ENCODE measurements at regions not wholly inside any gene's neighbourhood (a gene's known extent, or its start where the extent isn't known, plus 50 kb on each side); places are given as distances from the start of the nearest gene placed in this dataset.
"Not testable (repeated sequence)": the region's sequence is repeated elsewhere in the genome, so short reads cannot be mapped to it uniquely, and the experiment has no call there.

- Histone ChIP-seq H3K4me2 (ENCODE audit: extremely low read depth, insufficient read depth, low read length) (no peak overlapping the region), H3K79me2 (ENCODE audit: control insufficient read depth, insufficient read depth, low read length) (no peaks in the 10 kb centered on the region), H3K9me3 (ENCODE audit: control insufficient read depth, insufficient read depth, low read depth, low read length) (no peaks in the 10 kb centered on the region), H3K4me3 (replicated peaks in 1 of 4; ENCODE audit: control extremely low read depth in 1 of 4, insufficient read depth in 1 of 4, low read depth in 3 of 4, low read length in 4 of 4) (no peak overlapping the region), H4K20me1 (ENCODE audit: control insufficient read depth, extremely low read depth, insufficient read depth, low read length) (no peaks in the 10 kb centered on the region), H3K36me3 (ENCODE audit: control insufficient read depth, insufficient read depth, low read length) (no peaks in the 10 kb centered on the region), H3K4me1 (ENCODE audit: control insufficient read depth, extremely low read depth, insufficient read depth, low read length) (no peaks in the 10 kb centered on the region), H3K27ac (ENCODE audit: insufficient read depth, low read length) (no peak overlapping the region), H3K9ac (ENCODE audit: insufficient read depth, low read length) (no peak overlapping the region), H2AFZ (ENCODE audit: low read length) (no peak overlapping the region), H3K27me3 (ENCODE audit: control insufficient read depth, insufficient read depth, low read length) (no peaks in the 10 kb centered on the region)
- TF ChIP-seq EZH2 (IDR thresholded peaks at IDR 0.05; ENCODE audit: low read length, missing control alignments), result no peak
- TF ChIP-seq CTCF (conservative IDR thresholded peaks at IDR 0.05 in 1 of 2, IDR thresholded peaks at IDR 0.05 in 1 of 2; ENCODE audit: low read depth in 1 of 2, low read length in 2 of 2), result no peak
- no peak for DNase-seq (ENCODE audit: low read depth in 2 of 2)
Measured at GRCh38 chr6:133788556-133788955, 100.4 kb upstream of the TCF21 start.

- not testable (repeated sequence) for H3K36me3 ChIP-seq (ENCODE audit: control insufficient read depth, insufficient read depth, low read length); DNase-seq (ENCODE audit: low read depth in 2 of 2); H3K79me2 ChIP-seq (ENCODE audit: control insufficient read depth, insufficient read depth, low read length); H3K4me2 ChIP-seq (ENCODE audit: extremely low read depth, insufficient read depth, low read length); H4K20me1 ChIP-seq (ENCODE audit: control insufficient read depth, extremely low read depth, insufficient read depth, low read length); H2AFZ ChIP-seq (ENCODE audit: low read length); H3K4me1 ChIP-seq (ENCODE audit: control insufficient read depth, extremely low read depth, insufficient read depth, low read length); H3K4me3 ChIP-seq (replicated peaks in 1 of 4; ENCODE audit: control extremely low read depth in 1 of 4, insufficient read depth in 1 of 4, low read depth in 3 of 4, low read length in 4 of 4); H3K9ac ChIP-seq (ENCODE audit: insufficient read depth, low read length); H3K27ac ChIP-seq (ENCODE audit: insufficient read depth, low read length); H3K27me3 ChIP-seq (ENCODE audit: control insufficient read depth, insufficient read depth, low read length); H3K9me3 ChIP-seq (ENCODE audit: control insufficient read depth, insufficient read depth, low read depth, low read length)
Measured at GRCh38 chr6:133789449-133789848, 99.5 kb upstream of the TCF21 start.

GRCh38 chr6:133790756-133791155 lies 98.2 kb upstream of the TCF21 start:
- H3K36me3 ChIP-seq (ENCODE audit: control insufficient read depth, insufficient read depth, low read length); H3K4me2 ChIP-seq (ENCODE audit: extremely low read depth, insufficient read depth, low read length); H3K4me1 ChIP-seq (ENCODE audit: control insufficient read depth, extremely low read depth, insufficient read depth, low read length); H3K9ac ChIP-seq (ENCODE audit: insufficient read depth, low read length); DNase-seq (ENCODE audit: low read depth in 2 of 2); H2AFZ ChIP-seq (ENCODE audit: low read length); H3K27ac ChIP-seq (ENCODE audit: insufficient read depth, low read length); H3K4me3 ChIP-seq (replicated peaks in 1 of 4; ENCODE audit: control extremely low read depth in 1 of 4, insufficient read depth in 1 of 4, low read depth in 3 of 4, low read length in 4 of 4); H4K20me1 ChIP-seq (ENCODE audit: control insufficient read depth, extremely low read depth, insufficient read depth, low read length); H3K79me2 ChIP-seq (ENCODE audit: control insufficient read depth, insufficient read depth, low read length); H3K9me3 ChIP-seq (ENCODE audit: control insufficient read depth, insufficient read depth, low read depth, low read length); H3K27me3 ChIP-seq (ENCODE audit: control insufficient read depth, insufficient read depth, low read length): not testable (repeated sequence)

GRCh38 chr6:133795051-133795450 lies 93.9 kb upstream of the TCF21 start:
- not testable (repeated sequence) for H3K4me2 ChIP-seq (ENCODE audit: extremely low read depth, insufficient read depth, low read length); DNase-seq (ENCODE audit: low read depth in 2 of 2); H3K9me3 ChIP-seq (ENCODE audit: control insufficient read depth, insufficient read depth, low read depth, low read length); H3K36me3 ChIP-seq (ENCODE audit: control insufficient read depth, insufficient read depth, low read length); H3K27ac ChIP-seq (ENCODE audit: insufficient read depth, low read length); H2AFZ ChIP-seq (ENCODE audit: low read length); H3K79me2 ChIP-seq (ENCODE audit: control insufficient read depth, insufficient read depth, low read length); H3K4me3 ChIP-seq (replicated peaks in 1 of 4; ENCODE audit: control extremely low read depth in 1 of 4, insufficient read depth in 1 of 4, low read depth in 3 of 4, low read length in 4 of 4); H3K27me3 ChIP-seq (ENCODE audit: control insufficient read depth, insufficient read depth, low read length); H3K4me1 ChIP-seq (ENCODE audit: control insufficient read depth, extremely low read depth, insufficient read depth, low read length); H3K9ac ChIP-seq (ENCODE audit: insufficient read depth, low read length); H4K20me1 ChIP-seq (ENCODE audit: control insufficient read depth, extremely low read depth, insufficient read depth, low read length)

Data from fibroblast of lung (primary cell).